NCI-H82 (cell line): ENCODE measurements at regions not wholly inside any gene's neighbourhood (a gene's known extent, or its start where the extent isn't known, plus 50 kb on each side); places are given as distances from the start of the nearest gene placed in this dataset.

Experiments
- DNase-seq: peaks from one replicate; lab custom pipeline; 2025; lab: John Stamatoyannopoulos, UW

DNA sequence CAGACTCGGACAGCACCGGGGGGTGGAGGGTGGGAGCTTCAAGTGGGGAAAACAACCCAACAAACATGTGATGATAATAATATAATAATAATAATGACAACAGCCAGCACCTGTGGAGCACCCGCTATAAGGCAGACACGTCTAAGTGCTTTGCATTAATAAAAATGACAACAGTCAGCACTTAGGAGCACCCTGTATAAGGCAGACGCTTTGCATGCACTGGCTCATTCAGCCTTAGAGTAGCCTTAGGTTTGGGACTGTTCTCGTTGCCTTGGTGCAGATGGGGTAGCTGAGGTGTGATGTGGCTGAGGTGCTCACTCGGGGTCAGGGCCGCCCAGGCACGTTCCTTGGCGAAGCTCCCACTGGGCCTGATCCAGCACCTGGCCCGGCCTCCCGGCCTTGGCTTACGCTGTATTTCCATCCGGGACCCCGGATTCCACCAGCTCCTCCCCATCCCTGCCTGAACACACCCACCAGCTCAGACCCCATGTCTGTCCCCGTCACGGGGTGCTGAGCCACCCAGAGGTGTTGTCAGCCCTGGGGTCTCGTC, 144.0 kb upstream of the CIBAR2 start:
- DNase-seq = no peak

- DNase-seq = no peak
Observed at GRCh38 chr16:85257483-85257882, 145.2 kb upstream of the CIBAR2 start.

- peak; percentile 55 for DNase-seq
Observed at GRCh38 chr16:85258166-85258565, 145.9 kb upstream of the CIBAR2 start.

- DNase-seq = no peak
Observed at GRCh38 chr16:85258629-85259028, 146.4 kb upstream of the CIBAR2 start.

DNA sequence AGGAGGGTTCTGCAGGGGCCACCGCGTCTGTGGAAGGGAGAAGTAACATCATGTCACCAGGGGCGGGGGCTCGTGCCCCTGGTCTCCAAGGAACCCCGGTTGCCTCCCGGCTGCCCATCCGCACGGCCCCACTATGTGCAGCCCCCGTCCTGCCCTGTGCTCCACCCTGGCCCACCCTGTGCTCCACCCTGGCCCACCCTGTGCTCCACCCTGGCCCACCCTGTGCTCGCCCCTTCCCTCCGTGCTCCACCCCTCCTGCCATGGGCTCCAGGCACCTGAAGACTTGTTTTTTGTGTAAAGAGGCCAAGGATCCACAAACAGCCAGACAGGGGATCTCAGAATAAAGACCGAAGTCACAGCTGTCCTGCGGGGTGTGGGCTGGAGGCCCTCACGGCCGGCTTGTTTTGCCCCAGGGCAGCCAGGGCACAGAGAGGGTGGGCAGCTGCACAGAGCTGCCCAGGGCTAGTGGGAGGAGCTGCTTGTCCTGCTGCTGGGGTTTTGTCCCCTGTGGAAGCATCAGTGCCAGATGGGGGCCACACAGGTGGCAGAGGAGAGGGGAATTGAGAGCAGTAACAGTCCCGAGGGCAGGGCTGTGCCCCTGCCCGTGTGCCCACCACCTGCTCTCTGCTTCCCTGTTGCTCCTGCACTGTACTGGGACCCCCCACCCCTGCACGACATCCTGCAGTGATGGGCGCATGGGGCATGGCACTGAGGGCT, 147.0 kb upstream of the CIBAR2 start:
- DNase-seq = no peak

DNA sequence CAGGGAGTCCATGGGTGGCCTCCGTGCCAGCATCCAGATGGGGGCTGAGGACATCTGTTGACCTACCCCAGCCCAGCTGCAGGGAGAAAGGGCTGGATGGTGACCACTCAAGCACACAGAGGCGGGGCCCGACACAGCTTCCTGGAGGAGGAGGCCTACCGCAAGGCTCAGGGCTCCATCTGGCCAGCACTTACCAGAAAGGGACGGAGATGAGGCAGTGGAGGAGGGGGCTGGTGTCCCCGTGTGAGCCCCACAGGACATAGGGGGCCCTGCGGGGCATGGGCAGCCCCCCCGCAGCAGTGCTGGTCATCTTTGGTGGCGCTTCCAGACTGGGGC, 147.5 kb upstream of the CIBAR2 start:
- peak; percentile 31 for DNase-seq

DNA sequence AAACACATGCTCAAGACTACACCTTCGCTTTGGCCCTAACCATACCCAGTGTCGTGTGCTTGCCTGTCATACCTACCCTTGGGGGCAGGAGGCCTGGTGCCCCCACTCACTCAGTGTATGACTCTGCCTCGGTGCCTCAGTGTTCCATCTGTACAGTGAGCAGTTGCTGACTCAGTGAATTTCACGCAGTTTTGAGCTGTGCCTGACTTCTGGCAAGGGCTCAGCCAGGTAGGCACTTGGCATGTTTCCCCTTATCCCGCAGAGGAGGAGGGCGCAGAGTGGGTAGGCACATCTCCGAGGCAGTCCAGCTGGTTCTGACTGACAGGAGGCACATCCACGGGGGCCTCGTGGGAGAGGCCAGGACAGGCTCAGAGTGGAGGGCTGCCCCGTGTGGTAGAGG, 148.9 kb upstream of the CIBAR2 start:
- no peak for DNase-seq

DNA sequence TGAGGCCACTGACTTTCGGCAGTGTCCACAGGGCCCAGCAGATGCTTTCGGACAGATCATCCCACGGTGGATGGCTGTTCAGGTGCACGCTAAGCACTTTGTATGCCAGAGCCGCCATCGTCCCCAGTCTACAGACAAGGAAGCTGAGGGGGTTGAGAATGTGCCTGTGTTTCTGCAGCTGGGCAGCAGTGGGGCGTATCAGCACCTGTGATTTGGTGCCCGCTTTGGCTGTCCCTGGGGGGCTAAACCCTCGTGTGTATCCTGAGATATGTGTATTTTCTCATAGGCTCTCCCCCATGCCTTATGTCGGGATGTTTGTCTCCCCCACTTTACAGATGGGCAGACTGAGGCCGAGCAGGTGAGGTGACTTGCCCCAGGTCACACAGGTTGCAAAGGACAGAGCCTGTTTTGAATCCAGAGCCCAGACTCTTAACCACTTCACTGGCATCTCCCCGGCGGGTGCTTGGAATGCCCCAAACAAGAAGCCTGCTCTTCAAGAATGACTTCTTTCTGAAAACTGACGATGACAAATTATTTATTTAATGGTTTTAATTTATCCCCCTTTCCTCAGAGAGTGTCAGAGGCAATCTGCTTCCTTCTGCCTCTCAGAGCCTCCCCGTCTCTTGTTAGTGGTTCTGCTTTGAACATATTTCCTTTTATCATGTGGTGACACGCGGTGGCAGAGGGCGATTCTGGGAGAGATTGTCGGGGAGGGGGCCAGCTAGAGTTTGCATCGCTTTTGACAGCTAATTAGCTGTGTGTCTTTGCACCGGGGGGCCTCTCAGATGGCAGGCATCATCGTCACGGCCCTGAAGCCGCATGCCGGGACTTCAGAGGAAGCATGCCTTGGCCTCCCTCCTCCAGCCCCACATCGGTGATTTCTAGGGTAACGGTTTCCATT, 149.6 kb upstream of the CIBAR2 start:
- DNase-seq = no peak

DNA sequence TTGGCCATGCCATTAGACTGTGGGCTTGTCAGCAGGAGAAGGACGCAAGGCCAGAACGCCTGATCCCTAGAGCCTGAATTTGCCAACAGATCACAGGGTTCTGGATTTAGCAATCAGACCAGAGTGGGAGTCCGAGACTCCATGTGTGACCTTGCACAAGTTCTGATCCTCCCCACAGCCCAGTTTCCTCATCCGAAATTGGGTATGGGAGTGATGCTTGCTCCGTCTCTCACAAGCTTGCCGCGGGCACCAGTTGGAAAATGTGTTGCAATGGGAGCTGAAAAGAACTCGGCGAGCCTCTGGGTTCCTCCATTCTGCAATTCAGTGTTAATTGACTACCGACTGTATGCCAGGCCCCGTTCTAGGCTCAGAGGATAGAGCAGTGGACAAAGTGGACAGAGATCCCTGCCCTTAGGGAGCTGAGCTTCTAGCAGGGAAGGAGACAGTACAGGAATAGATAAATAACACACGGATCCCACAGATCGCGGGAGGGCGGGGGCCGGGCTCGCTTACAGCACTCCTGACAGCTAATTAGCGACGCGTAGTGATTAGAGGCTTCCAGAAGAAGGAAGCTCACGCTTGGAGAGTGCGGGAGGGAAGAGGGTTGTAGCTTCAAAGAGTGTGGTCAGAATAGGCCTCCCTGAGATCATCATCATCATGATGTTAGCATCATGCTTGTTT, 150.4 kb upstream of the CIBAR2 start:
- DNase-seq = peak; percentile 47

GRCh38 chr16:85263239-85263585, 150.9 kb upstream of the CIBAR2 start:
- DNase-seq = no peak

- DNase-seq = no peak
Observed at GRCh38 chr16:85264752-85265151, 152.5 kb upstream of the CIBAR2 start.

DNA sequence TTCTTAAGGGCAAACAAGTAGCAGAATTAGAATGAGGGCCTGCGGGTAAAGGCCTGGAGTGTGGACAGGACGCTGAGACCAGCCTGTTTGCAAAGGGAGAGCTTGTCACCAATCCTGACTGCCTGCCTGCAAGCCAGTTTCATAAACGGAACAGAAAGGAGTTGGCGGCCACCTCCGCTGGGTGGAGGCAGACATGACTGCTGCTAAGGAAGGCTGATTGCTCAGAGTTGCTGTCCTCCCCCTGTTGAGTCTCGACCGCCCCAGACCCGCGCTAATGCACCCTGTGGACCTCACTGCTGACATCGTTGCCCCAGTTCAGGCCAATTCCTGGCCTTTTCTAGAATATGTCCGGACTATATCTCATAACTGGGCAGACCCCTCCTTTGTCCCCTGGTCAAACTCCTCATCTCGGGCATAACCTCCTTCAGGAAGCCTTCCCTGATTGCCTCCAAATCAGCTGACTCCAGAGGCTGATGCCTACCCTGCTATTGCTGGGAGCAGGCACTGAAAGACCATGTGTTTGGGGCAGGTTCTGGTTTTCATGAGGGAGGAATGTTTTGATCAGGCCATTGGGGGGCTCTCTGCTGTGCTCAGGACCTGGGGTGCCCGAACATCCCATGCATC, 153.0 kb upstream of the CIBAR2 start:
- DNase-seq = no peak

GRCh38 chr16:85265810-85266209, 153.5 kb upstream of the CIBAR2 start:
- DNase-seq = no peak

DNA sequence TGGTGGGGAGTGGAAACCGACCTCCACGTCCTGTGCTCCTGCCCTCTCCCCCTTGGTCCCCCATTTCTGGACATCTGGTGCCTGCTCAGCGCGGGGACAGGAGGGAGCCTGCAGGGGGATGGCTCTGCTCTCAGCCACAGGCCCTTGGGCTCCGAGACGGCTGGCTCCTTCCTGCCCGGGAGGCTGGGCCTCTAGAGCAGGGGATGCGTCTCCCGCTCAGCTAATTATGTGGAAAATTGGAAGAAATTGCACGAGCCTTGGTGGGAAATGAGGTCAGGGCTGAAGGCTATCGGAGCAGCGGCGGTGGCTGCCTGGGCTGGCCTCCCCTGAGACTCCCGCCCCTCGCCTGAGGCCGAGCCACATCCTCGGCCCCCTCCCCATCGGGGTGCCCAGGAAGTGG, 154.6 kb upstream of the CIBAR2 start:
- DNase-seq = peak; percentile 15

DNA sequence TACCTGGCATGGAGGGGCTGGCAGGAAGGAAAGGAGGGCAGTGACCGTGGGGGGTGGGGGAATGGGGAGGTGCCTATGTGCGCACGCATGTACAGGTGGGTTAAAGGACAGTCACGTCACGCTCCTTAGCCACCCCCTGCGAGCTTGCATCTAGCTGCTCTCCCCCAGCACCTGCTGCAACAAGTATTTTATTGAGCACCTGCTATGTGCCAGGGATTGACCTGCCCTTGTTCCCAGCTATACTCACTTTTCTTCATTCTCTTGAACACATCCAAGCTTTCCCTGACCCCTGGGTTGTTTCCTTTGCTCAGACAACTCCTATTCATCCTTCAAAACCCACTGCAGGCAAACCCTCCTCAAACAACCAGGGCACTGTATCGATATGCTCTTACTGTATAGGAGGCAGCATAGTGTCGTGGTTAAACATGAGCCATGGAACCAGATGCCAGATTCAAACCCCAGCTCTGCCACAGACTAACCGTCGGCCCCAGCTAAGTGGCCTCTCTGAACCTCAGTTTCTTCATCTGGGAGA, 155.2 kb upstream of the CIBAR2 start:
- no peak for DNase-seq

- no peak for DNase-seq
Observed at GRCh38 chr16:85269165-85269564, 156.9 kb upstream of the CIBAR2 start.

DNA sequence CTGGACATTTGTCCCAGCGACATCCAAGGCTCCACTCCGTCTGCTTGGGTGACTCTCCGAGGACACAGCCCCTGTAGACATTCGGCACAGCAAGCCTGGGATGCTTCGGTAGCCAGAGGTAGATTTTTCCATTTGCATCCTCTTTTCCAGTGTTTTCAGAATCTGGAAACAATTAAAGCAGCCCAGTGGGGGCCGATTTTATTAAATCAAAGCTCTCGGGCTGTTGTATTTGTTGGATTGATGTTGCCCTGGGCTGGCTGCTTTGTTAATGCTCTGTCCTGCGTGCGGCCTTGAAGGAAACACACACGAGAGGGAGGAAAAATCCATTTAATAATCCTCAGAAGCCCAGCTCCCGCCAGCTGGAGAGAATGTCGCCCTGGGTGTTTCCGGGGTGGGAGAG, 158.1 kb upstream of the CIBAR2 start:
- peak; percentile 30 for DNase-seq

- no peak for DNase-seq
Observed at GRCh38 chr16:85271198-85271597, 158.9 kb upstream of the CIBAR2 start.

GRCh38 chr16:85273293-85273692, 161.0 kb upstream of the CIBAR2 start:
- DNase-seq = no peak

DNA sequence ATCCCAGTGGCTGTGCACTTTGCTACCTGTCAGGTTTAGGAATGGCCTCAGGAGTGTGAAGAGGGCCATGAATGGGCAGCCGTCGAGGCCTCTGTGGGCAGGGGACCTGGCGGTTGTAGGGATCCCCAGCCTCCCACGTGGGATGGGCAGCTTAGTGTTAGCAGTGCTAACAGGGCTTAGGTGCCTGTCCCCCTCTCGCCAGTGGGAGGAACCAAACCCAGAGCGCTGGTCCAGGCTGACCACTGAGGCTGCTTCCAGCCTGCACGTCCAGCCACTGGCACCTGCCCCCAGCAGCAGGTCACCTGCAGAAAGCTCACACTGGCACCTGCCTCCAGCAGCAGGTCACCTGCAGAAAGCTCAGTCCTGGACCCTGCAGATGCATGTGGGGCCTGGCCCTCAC, 162.2 kb upstream of the CIBAR2 start:
- DNase-seq = no peak

DNA sequence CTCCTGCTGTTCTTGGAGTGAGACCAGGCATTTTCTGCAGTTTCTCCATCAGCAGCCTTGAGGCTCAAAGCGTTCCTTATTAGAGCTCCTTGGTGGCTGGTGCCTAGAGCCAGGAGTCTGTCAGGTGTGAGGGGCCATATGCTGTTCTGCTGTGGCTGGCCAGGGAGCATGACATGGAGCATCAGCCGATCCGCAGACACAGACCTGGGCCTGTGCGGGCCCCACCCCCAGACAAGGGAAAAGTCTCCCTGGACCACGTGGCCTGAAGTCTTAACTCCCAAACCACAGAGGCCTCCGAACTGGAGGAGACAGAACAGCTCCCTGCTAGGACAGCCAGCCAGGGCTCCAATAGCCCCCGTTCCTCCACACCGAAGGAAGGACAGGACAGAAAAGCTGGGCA, 162.7 kb upstream of the CIBAR2 start:
- DNase-seq = peak; percentile 55
